ENCODE measurements at regions not wholly inside any gene's neighbourhood (a gene's known extent, or its start where the extent isn't known, plus 50 kb on each side); places are given as distances from the start of the nearest gene placed in this dataset.

GRCh38 chr12:14272956-14273912 lies 92.2 kb upstream of the ATF7IP start:
- TF ChIP-seq CTCF (IDR thresholded peaks at IDR 0.05) (no peak), POLR2A (IDR thresholded peaks at IDR 0.05) (no peak)

All from Peyer's patch (tissue), 4 donors.